ENCODE measurements at regions not wholly inside any gene's neighbourhood (a gene's known extent, or its start where the extent isn't known, plus 50 kb on each side); places are given as distances from the start of the nearest gene placed in this dataset.

DNA sequence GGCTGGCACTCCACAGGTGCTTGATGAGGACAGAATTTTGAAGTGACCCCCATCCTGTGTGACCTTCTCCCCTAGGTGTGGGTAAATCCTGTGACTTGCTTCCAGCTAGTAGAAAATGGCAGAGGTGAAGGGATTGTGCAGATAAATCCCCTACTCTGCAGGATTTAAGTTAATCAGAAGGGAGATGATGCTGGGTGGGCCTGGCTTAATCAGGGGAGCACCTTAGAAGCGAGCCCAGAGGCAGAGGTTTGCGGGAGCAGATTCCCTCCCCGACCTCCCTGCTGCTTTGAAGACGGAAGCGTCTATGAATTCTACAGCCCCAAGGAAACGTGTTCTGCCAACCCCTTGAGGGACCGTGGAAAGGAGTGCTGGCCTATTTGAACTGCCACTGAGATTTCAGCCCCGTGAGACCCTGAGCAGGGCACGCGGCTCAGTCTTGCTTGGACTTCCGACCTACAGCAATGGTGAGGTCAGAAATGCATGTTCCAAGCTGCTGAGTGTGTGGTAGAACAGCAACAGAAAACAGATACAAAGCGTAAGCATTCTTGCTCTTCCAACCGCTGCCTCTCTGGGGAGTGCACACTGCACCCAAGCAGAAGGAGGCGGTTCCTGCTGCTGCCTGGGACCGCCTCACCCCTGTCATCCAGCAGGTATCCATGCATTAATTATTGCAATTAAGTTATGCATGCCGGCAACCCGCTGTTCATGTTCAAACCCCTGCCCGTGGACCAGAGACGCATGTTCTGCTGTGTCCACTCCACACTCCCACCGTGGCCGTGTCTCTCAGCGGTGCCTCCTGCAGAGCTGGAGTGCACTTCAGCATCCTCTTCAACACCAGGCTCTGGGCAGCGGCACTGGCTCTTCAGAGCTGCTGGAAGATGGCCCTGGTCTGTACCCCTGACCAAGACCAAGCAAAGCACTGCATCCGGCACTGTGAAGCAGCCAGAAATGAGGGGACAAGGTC, 54.6 kb upstream of the RXRA start:
- DNase-seq (ENCODE audit: low read depth, low spot score): no peak

DNA sequence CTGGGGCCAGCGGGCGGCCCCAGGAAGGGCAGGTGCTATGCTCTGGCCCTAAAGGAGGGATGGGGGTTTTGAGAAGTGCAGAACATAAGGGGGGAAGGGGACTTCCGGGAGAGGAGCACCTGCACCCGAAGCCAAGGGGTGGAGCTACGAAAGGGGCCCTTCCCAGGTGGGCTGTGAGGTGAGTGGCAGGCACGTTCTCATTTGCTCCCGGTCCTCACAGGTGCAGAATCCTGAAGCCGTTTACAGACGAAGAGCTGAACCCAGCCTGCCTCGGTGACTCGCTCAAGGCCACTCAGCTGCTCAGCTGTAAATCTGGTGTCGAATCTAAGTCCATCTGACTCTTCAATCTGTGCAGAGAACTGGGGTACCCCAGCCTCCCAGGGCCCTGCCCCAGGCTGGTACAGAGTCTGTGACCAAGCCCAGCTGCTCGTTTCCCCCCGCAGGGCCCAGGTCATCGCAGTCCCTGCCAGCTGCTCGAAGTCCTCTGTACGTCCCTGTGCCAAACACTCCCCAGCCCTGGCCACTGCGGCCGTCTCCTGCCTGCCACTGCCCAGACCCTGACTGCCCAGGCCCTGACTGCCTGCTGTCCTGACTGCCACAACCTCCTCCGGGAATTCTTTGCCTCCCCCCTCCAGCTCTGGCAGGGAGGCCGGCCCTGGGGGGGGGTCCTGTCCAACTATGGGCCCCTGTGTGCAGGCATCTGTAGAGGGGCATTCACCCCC, 53.8 kb upstream of the RXRA start:
- DNase-seq (ENCODE audit: low read depth, low spot score): no peak

DNA sequence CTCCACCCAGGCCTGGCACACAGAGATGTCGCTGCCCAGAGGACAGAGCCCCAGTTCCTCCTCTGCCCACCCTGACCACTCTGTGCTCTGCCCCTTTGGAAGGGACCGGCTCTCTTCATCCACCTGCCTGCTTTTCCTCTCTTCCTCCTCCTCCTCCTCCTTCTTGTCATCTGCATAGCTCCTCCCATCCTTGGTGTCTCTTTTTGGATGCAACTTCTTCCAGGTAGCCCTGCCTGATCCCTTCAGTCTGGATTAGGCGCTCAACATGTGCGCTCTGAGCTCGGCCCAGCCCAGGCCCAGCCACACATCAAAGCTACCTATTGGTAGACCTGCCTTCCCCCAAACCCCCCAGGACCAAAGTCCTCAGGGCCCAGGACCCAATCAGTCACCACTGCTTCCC, 52.6 kb upstream of the RXRA start:
- no peak for DNase-seq (ENCODE audit: low read depth, low spot score)

DNA sequence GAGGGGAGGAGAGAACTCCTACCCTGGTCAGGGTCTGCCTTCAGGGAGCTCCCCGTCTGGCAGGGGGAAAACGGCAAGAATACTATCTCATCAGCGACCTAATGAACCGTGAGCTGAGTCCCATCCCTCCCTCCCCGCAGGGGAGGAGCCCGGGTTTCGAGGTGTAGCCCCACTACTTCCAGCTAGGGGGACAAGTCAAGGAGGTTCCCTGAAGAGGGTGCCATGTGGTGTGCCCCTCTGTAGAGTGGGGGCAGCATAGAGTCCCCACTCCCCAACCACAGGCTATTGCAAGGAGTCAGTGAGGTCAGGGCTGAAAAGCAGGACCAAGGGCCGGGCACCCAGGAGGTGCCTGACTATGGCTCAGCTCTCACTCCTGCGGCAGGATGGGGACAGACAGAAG, 50.9 kb upstream of the RXRA start:
- no peak for DNase-seq (ENCODE audit: low read depth, low spot score)

DNA sequence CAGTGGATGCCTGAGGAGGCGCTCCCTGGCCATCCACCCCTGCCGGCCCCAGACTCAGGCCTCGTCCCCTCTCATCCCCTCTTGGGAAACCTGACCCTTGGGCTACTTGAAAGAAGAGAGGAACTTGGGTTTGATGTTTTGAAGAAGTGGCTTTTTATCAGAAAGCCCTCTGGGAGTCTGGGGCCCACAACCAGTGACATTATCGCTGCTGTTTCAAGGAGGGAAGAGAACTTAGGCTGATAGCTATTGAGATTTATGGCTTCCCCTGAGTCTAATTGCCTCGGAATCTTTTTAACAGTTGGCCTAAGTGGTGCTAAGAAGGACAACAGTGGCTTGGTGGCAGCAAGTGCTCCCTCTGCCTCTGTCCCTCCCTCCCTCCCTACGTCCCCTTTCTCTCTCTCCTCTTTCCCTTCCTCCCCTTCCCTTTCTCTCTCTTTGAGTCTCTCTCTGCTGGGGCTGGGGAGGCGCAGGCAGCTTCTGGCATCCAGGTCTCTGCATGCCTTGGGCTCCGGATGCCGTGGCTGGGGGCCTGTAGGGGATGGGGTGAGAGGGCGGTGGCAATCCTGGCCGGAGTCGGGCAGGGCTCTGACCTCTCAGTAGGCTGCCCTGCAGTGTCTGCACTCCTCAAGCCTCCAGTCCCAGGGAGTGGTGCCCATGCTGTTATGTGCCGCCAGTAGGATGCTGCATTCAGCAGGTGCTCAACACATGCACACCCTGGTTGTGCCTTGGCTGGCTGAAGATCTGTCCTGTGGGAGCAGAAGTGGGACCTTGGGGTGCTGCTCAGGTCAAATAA, 49.6 kb upstream of the RXRA start:
- no peak for DNase-seq (ENCODE audit: low read depth, low spot score)
